ENCODE measurements at regions not wholly inside any gene's neighbourhood (a gene's known extent, or its start where the extent isn't known, plus 50 kb on each side); places are given as distances from the start of the nearest gene placed in this dataset.

- Histone ChIP-seq H3K4me2 (no peak overlapping the region), H3K9me3 (ENCODE audit: insufficient read depth, low read depth) (no peaks in the 10 kb centered on the region), H3K27ac (no peak overlapping the region), H3K36me3 (ENCODE audit: low read depth) (no peaks in the 10 kb centered on the region), H3K9me2 (ENCODE audit: insufficient read depth) (no peaks in the 10 kb centered on the region), H3F3A (ENCODE audit: insufficient read depth, low read depth) (peaks cover 18% of the 10 kb centered on the region; the same call in 1 of the 2 replicates), H3K4me3 (no peak overlapping the region), H3K27me3 (ENCODE audit: insufficient read depth, low read depth) (no peaks in the 10 kb centered on the region), H3K79me2 (ENCODE audit: low read depth) (no peaks in the 10 kb centered on the region), H3K4me1 (replicated peaks; ENCODE audit: insufficient read depth) (peaks cover 11% of the 10 kb centered on the region), H2AFZ (no peak overlapping the region), H4K20me1 (ENCODE audit: insufficient read depth) (peaks cover 11% of the 10 kb centered on the region; the same call in 1 of the 2 replicates)
- intact Hi-C loops (cut with micrococcal nuclease; ENCODE audit: unreplicated experiment) = no loop called here
- no TSS peak for BruUV-seq (replicated peaks)
- POLR2A ChIA-PET (ENCODE audit: unreplicated experiment) = no interaction called here
- DNase-seq = no peak
- CTCF ChIA-PET = no interaction called here
- TF ChIP-seq EZH2 (IDR thresholded peaks at IDR 0.05; ENCODE audit: low read depth) (no peak), CTCF (conservative IDR thresholded peaks at IDR 0.05) (no peak)
These were observed 53.1 kb downstream of the NAV1 start for GRCh38 chr1:201591981-201592380.

GRCh38 chr1:201593200-201593921 is 54.4 kb downstream of the NAV1 start:
- Histone ChIP-seq H3K4me2 (no peak overlapping the region), H3K36me3 (ENCODE audit: low read depth) (no peaks in the 10 kb centered on the region), H3K27ac (no peak overlapping the region), H3K27me3 (ENCODE audit: insufficient read depth, low read depth) (no peaks in the 10 kb centered on the region), H4K20me1 (ENCODE audit: insufficient read depth) (peaks cover 13% of the 10 kb centered on the region; the same call in 1 of the 2 replicates), H3F3A (ENCODE audit: insufficient read depth, low read depth) (peaks cover 18% of the 10 kb centered on the region; the same call in 1 of the 2 replicates), H3K9me2 (ENCODE audit: insufficient read depth) (no peaks in the 10 kb centered on the region), H2AFZ (no peak overlapping the region), H3K4me3 (no peak overlapping the region), H3K79me2 (ENCODE audit: low read depth) (no peaks in the 10 kb centered on the region), H3K9me3 (ENCODE audit: insufficient read depth, low read depth) (no peaks in the 10 kb centered on the region), H3K4me1 (replicated peaks; ENCODE audit: insufficient read depth) (peaks cover 11% of the 10 kb centered on the region)
- ChIA-PET POLR2A (ENCODE audit: unreplicated experiment) (no interaction called here), CTCF (interaction anchor here (0.6 to 0.7 kb wide), 2 partner anchors 21 to 98 kb away, joined by 3 read pairs; no protein-coding TSS in a partner anchor)
- DNase-seq = peak; percentile 27 to 81
- BruUV-seq (replicated peaks) = no TSS peak
- intact Hi-C loops (cut with micrococcal nuclease; ENCODE audit: unreplicated experiment) = no loop called here
- no peak for TF ChIP-seq CTCF (conservative IDR thresholded peaks at IDR 0.05)
- no peak for TF ChIP-seq EZH2 (IDR thresholded peaks at IDR 0.05; ENCODE audit: low read depth)

GRCh38 chr1:201594575-201595245 is 55.8 kb downstream of the NAV1 start:
- Histone ChIP-seq H3K9me3 (ENCODE audit: insufficient read depth, low read depth) (no peaks in the 10 kb centered on the region), H3F3A (ENCODE audit: insufficient read depth, low read depth) (peaks cover 18% of the 10 kb centered on the region; the same call in 1 of the 2 replicates), H3K27me3 (ENCODE audit: insufficient read depth, low read depth) (no peaks in the 10 kb centered on the region), H3K4me2 (no peak overlapping the region), H3K79me2 (ENCODE audit: low read depth) (no peaks in the 10 kb centered on the region), H4K20me1 (ENCODE audit: insufficient read depth) (peaks cover 14% of the 10 kb centered on the region; the same call in 1 of the 2 replicates), H3K36me3 (ENCODE audit: low read depth) (no peaks in the 10 kb centered on the region), H3K27ac (no peak overlapping the region), H3K4me1 (replicated peaks; ENCODE audit: insufficient read depth) (peaks cover 11% of the 10 kb centered on the region), H3K9me2 (ENCODE audit: insufficient read depth) (no peaks in the 10 kb centered on the region), H3K4me3 (no peak overlapping the region), H2AFZ (no peak overlapping the region)
- CTCF ChIA-PET = no interaction called here
- intact Hi-C loops (cut with micrococcal nuclease; ENCODE audit: unreplicated experiment) = no loop called here
- BruUV-seq (replicated peaks) = no TSS peak
- TF ChIP-seq CTCF (conservative IDR thresholded peaks at IDR 0.05) (no peak), EZH2 (IDR thresholded peaks at IDR 0.05; ENCODE audit: low read depth) (no peak)
- POLR2A ChIA-PET (ENCODE audit: unreplicated experiment) = interaction anchor here (0.7 kb wide), 1 partner anchor 88 kb away, joined by 3 read pairs; the partner anchor contains the start of gene CSRP1
- no peak for DNase-seq
